OCI-LY7 (cell line): ENCODE measurements at regions not wholly inside any gene's neighbourhood (a gene's known extent, or its start where the extent isn't known, plus 50 kb on each side); places are given as distances from the start of the nearest gene placed in this dataset.

Source experiments
- CTCF ChIP-seq: fragments of 200-600 bp; sonication (generic); conservative IDR thresholded peaks from 2 replicates; pipeline ENCODE4 v1.5.1; 2014; ENCODE audit warnings: mild to moderate bottlenecking, antibody characterized with exemption, low read length, moderate library complexity, mixed read lengths
- EZH2phosphoT487 ChIP-seq: fragments of 200-600 bp; sonication (generic); IDR thresholded peaks from 2 replicates; pipeline ENCODE4 v1.6.1; 2018; ENCODE audit warnings: low read depth, borderline replicate concordance, mild to moderate bottlenecking, mixed run types, antibody characterized with exemption, low read length, moderate library complexity, mixed read lengths

- no peak for TF ChIP-seq EZH2phosphoT487
- TF ChIP-seq CTCF = no peak
Observed at GRCh38 chr9:93730217-93730616, 153.8 kb downstream of the PHF2 start.
